GM12891 (cell line): ENCODE measurements at regions not wholly inside any gene's neighbourhood (a gene's known extent, or its start where the extent isn't known, plus 50 kb on each side); places are given as distances from the start of the nearest gene placed in this dataset.

Experiments used
- PAX5 ChIP-seq: IDR thresholded peaks from 2 replicates; pipeline ENCODE4 v1.6.1; 2011; ENCODE audit warnings: low read length, moderate library complexity, mild to moderate bottlenecking; ENCODE audit not compliant: insufficient read depth, severe bottlenecking
- POLR2A ChIP-seq: IDR thresholded peaks from 2 replicates; pipeline ENCODE4 v1.6.1; 2011; ENCODE audit warnings: low read depth, low read length, control low read depth
- POLR2AphosphoS5 ChIP-seq: IDR thresholded peaks from 2 replicates; pipeline ENCODE4 v1.6.1; 2011; ENCODE audit warnings: low read depth, low read length, control low read depth
- POU2F2 ChIP-seq: IDR thresholded peaks from 2 replicates; pipeline ENCODE4 v1.6.1; 2011; ENCODE audit warnings: low read depth, mild to moderate bottlenecking, control low read depth, low read length, moderate library complexity
- SPI1 ChIP-seq: IDR thresholded peaks from 2 replicates; pipeline ENCODE4 v1.6.1; 2011; ENCODE audit warnings: low read depth, low read length, control low read depth
- TAF1 ChIP-seq: IDR thresholded peaks from 2 replicates; pipeline ENCODE4 v1.6.1; 2011; ENCODE audit warnings: low read depth, low read length, control low read depth

DNA sequence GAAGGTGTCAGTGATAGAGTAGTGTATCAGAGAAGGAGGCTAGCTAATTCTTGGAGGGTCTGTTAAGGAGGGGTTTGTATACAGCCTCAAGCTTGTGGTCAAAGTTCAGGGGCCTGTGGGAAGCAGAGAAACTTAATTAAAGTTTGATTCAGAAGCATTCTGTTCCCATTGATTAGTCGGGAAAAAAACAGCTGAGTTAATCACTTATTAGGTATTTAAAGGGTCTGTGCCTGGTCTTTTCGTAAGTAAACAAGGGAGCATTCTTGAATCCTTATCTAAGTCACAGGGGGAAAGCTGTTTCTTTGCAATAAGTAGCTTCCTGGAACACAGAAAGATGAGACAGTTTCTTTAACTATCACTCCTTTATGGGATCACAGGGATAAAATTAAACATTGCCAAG is 492.1 kb downstream of the PCDH10 start:
- TF ChIP-seq POLR2AphosphoS5 (no peak), PAX5 (no peak), TAF1 (no peak), SPI1 (no peak), POLR2A (no peak), POU2F2 (no peak)
